Natural killer cell treated with Interleukin-12 subunit alpha and Interleukin-12 subunit beta and Interleukin-15 and Interleukin-18, amount 100 ng/mL, for 72 hours (primary cell): ENCODE measurements at regions not wholly inside any gene's neighbourhood (a gene's known extent, or its start where the extent isn't known, plus 50 kb on each side); places are given as distances from the start of the nearest gene placed in this dataset.

Experiments used
- ATAC-seq, 2 donors: fragments of 150-1000 bp; cut with Tn5 transposase in 1 of 2; sonication (Bioruptor Pico), chemical (Tn5 transposase) in 1 of 2; 2 replicates each; pipeline ENCODE4 v1.10.0; 2021
- DNase-seq: peaks from one replicate; pipeline ENCODE4 v3.0.0; 2022; ENCODE audit warnings: low spot score
- H3K27ac Mint-ChIP-seq, 2 donors: 1 replicate in 1 of 2; 2 replicates in 1 of 2; pipeline ENCODE4 v1.8.0; 2022; ENCODE audit warnings: mixed read lengths in 2 of 2, mild to moderate bottlenecking in 1 of 2, moderate library complexity in 1 of 2
- H3K27me3 Mint-ChIP-seq, 2 donors: 1 replicate in 1 of 2; 2 replicates in 1 of 2; pipeline ENCODE4 v1.8.0; 2022; ENCODE audit warnings: mixed read lengths in 2 of 2
- H3K36me3 Mint-ChIP-seq: one replicate; pipeline ENCODE4 v1.8.0; 2022; ENCODE audit warnings: mixed read lengths
- H3K4me1 Mint-ChIP-seq, 2 donors: 1 replicate in 1 of 2; 2 replicates in 1 of 2; pipeline ENCODE4 v1.8.0; 2022; ENCODE audit warnings: low read depth in 2 of 2, mixed read lengths in 2 of 2, mild to moderate bottlenecking in 1 of 2
- H3K4me3 Mint-ChIP-seq: one replicate; pipeline ENCODE4 v1.8.0; 2022; ENCODE audit warnings: mixed read lengths
- H3K9me3 Mint-ChIP-seq: 2 replicates; pipeline ENCODE4 v1.8.0; 2022; ENCODE audit warnings: mixed read lengths

- peaks cover 8% of the 10 kb centered on the region for H3K9me3 Mint-ChIP-seq
- H3K27me3 Mint-ChIP-seq: peaks cover 27 to 44% of the 10 kb centered on the region in 2 donors
- H3K27ac Mint-ChIP-seq: no peak overlapping the region
Observed at GRCh38 chr15:31852933-31853799, 177.1 kb upstream of the CHRNA7 start.

GRCh38 chr15:31856581-31856980 is 173.7 kb upstream of the CHRNA7 start:
- DNase-seq: no peak
- Mint-ChIP-seq H3K4me3 (no peak overlapping the region), H3K36me3 (peaks cover 4% of the 10 kb centered on the region), H3K27ac (no peak overlapping the region), H3K9me3 (no peaks in the 10 kb centered on the region), H3K4me1 (no peaks in the 10 kb centered on the region), H3K27me3 (peaks cover 18 to 35% of the 10 kb centered on the region in 2 donors)
- ATAC-seq: no peak

More at GRCh38 chr15:31852933-31853799, 177.1 kb upstream of the CHRNA7 start:
- ATAC-seq (no peak), DNase-seq (no peak)
- no peaks in the 10 kb centered on the region for H3K4me1 Mint-ChIP-seq
- no peak overlapping the region for H3K4me3 Mint-ChIP-seq
- H3K36me3 Mint-ChIP-seq: peaks cover 4% of the 10 kb centered on the region

- Mint-ChIP-seq H3K9me3 (no peaks in the 10 kb centered on the region), H3K4me1 (no peaks in the 10 kb centered on the region), H3K27ac (no peak overlapping the region), H3K4me3 (no peak overlapping the region), H3K36me3 (peaks cover 4% of the 10 kb centered on the region), H3K27me3 (peaks cover 20 to 35% of the 10 kb centered on the region in 2 donors)
- DNase-seq (no peak), ATAC-seq (peak in 1 of 2 donors; percentile 12)
Observed at GRCh38 chr15:31857194-31857593, 173.1 kb upstream of the CHRNA7 start.

GRCh38 chr15:31858026-31858425 is 172.3 kb upstream of the CHRNA7 start:
- Mint-ChIP-seq H3K4me3 (no peak overlapping the region), H3K9me3 (no peaks in the 10 kb centered on the region), H3K27ac (no peak overlapping the region), H3K36me3 (peaks cover 4% of the 10 kb centered on the region), H3K4me1 (no peaks in the 10 kb centered on the region), H3K27me3 (peaks cover 22 to 32% of the 10 kb centered on the region in 2 donors)
- DNase-seq (no peak), ATAC-seq (no peak)

- ATAC-seq: no peak
- DNase-seq: no peak
- Mint-ChIP-seq H3K27ac (no peak overlapping the region), H3K4me3 (no peak overlapping the region), H3K36me3 (no peaks in the 10 kb centered on the region), H3K27me3 (peaks cover 17 to 21% of the 10 kb centered on the region in 2 donors), H3K4me1 (peaks cover 5 to 10% of the 10 kb centered on the region in 2 donors), H3K9me3 (no peaks in the 10 kb centered on the region)
Observed at GRCh38 chr15:31866248-31866647, 164.1 kb upstream of the CHRNA7 start.

- peaks cover 18 to 24% of the 10 kb centered on the region in 2 donors for H3K27me3 Mint-ChIP-seq
- no peaks in the 10 kb centered on the region for H3K9me3 Mint-ChIP-seq
- ATAC-seq: no peak
- H3K4me1 Mint-ChIP-seq: peaks cover 7 to 11% of the 10 kb centered on the region in 2 donors
- DNase-seq: peak; percentile 75
- no peak overlapping the region for H3K27ac Mint-ChIP-seq
- no peaks in the 10 kb centered on the region for H3K36me3 Mint-ChIP-seq
- H3K4me3 Mint-ChIP-seq: peak overlapping the region; percentile 13
Observed at GRCh38 chr15:31867536-31868442, 162.5 kb upstream of the CHRNA7 start.

GRCh38 chr15:31869686-31870307 is 160.5 kb upstream of the CHRNA7 start:
- Mint-ChIP-seq H3K36me3 (no peaks in the 10 kb centered on the region), H3K27me3 (peaks cover 22 to 30% of the 10 kb centered on the region in 2 donors), H3K9me3 (no peaks in the 10 kb centered on the region), H3K4me3 (peak overlapping the region; percentile 73), H3K4me1 (peaks cover 7 to 11% of the 10 kb centered on the region in 2 donors), H3K27ac (no peak overlapping the region)
- ATAC-seq (peak; percentile 1 to 11), DNase-seq (no peak)

GRCh38 chr15:31870328-31871165 is 159.8 kb upstream of the CHRNA7 start, which contains the start of gene OTUD7A:
TSS of gene OTUD7A (minus strand) at chr15:31870673.
- DNase-seq: peak; percentile 89
- ATAC-seq: peak; percentile 96 to 97
- no peaks in the 10 kb centered on the region for H3K36me3 Mint-ChIP-seq
- peaks cover 7 to 11% of the 10 kb centered on the region in 2 donors for H3K4me1 Mint-ChIP-seq
- no peaks in the 10 kb centered on the region for H3K9me3 Mint-ChIP-seq
- H3K27me3 Mint-ChIP-seq: peaks cover 21 to 32% of the 10 kb centered on the region in 2 donors
- peak within 1 kb of the TSS; percentile 47 to 52 for H3K27ac Mint-ChIP-seq
- peak within 1 kb of the TSS; percentile 95 for H3K4me3 Mint-ChIP-seq

- Mint-ChIP-seq H3K27me3 (peaks cover 24 to 37% of the 10 kb centered on the region in 2 donors), H3K4me3 (peak overlapping the region; percentile 95), H3K36me3 (no peaks in the 10 kb centered on the region), H3K4me1 (peaks cover 7 to 11% of the 10 kb centered on the region in 2 donors), H3K27ac (peak overlapping the region; percentile 47 to 52), H3K9me3 (no peaks in the 10 kb centered on the region)
- no peak for DNase-seq
- ATAC-seq: no peak
Observed at GRCh38 chr15:31871166-31871886, 159.0 kb upstream of the CHRNA7 start.

GRCh38 chr15:31871887-31872281 is 158.4 kb upstream of the CHRNA7 start:
- Mint-ChIP-seq H3K27ac (no peak overlapping the region), H3K9me3 (no peaks in the 10 kb centered on the region), H3K36me3 (no peaks in the 10 kb centered on the region), H3K27me3 (peaks cover 28 to 37% of the 10 kb centered on the region in 2 donors), H3K4me1 (peaks cover 7 to 11% of the 10 kb centered on the region in 2 donors), H3K4me3 (peak overlapping the region; percentile 95)
- ATAC-seq: no peak
- DNase-seq: no peak

GRCh38 chr15:31887246-31887645 is 143.1 kb upstream of the CHRNA7 start:
- Mint-ChIP-seq H3K36me3 (no peaks in the 10 kb centered on the region), H3K27ac (no peak overlapping the region), H3K4me1 (no peaks in the 10 kb centered on the region), H3K4me3 (no peak overlapping the region), H3K9me3 (no peaks in the 10 kb centered on the region), H3K27me3 (peaks cover 30 to 53% of the 10 kb centered on the region in 2 donors)
- DNase-seq (no peak), ATAC-seq (no peak)

GRCh38 chr15:31892513-31892912 is 137.8 kb upstream of the CHRNA7 start:
- no peaks in the 10 kb centered on the region for H3K4me1 Mint-ChIP-seq
- ATAC-seq (no peak), DNase-seq (no peak)
- no peak overlapping the region for H3K4me3 Mint-ChIP-seq
- no peak overlapping the region for H3K27ac Mint-ChIP-seq
- peaks cover 33 to 43% of the 10 kb centered on the region in 2 donors for H3K27me3 Mint-ChIP-seq
- H3K9me3 Mint-ChIP-seq: no peaks in the 10 kb centered on the region
- peaks cover 1% of the 10 kb centered on the region for H3K36me3 Mint-ChIP-seq
